COLO829 (cell line): ENCODE measurements at regions not wholly inside any gene's neighbourhood (a gene's known extent, or its start where the extent isn't known, plus 50 kb on each side); places are given as distances from the start of the nearest gene placed in this dataset.
"Not testable (repeated sequence)": the region's sequence is repeated elsewhere in the genome, so short reads cannot be mapped to it uniquely, and the experiment has no call there.

ENCODE experiments used
- DNase-seq: peaks from one replicate; pipeline ENCODE4 v3.0.0; 2012; ENCODE audit warnings: low spot score

- DNase-seq, result not testable (repeated sequence)
These were observed 243.3 kb upstream of the MKLN1 start for GRCh38 chr7:131084336-131084735.

GRCh38 chr7:131087756-131088658 is 239.7 kb upstream of the MKLN1 start:
- DNase-seq, result no peak

DNA sequence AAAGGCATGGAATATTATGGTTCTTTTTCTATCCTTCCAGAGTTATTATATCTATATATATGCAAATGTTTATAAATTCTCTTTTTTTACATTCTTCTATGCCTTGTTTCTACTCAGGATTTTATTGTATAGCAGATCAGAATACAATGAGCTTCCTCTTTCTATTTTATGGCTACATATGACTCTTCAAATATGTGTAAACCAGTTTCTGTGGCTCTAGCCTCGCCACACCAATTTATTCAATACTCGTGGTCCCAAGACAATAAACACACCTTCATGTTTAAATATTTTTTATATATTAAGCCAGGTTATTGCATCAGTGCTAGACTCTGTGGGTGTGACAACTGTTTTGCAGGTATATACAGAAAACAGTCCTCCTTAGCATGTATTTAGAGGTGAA is 237.5 kb upstream of the MKLN1 start:
- no peak for DNase-seq

DNA sequence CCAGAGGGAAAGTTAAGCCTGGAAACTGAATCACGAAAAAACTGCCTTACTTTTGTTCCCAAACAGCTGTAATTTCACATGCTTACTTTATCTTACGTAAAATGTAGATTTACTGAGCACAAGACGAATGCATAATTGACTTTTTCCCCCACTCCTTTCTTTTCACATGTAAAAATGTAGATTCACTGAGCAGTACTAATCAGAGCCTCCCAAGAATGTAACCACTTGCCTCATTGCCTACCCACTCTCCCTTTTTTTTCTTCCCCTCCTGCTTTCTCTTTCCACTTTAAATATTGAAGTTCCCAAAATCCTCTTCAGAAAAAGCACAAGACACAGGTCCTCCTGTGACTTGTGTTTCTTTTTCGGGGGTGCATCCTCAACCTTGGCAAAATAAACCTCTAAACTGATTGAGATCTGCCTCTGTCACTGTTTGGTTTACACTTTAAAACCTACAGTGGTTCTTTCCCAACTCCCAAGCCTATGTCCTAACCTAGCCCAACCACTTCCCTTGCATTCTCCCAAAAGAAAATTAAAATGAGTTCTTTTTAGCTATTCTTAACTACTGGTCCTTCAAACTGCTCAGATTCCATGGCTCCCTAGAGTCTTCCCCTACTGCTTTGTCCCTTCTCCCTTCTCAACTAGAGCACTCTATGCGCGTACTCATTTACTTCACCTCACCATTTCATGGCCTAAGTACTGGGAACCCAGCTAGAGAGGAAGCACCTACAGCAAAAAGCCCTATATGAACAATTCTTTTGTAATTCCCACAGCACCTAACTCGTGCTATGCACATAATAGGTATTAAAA is 236.6 kb upstream of the MKLN1 start:
- no peak for DNase-seq

DNA sequence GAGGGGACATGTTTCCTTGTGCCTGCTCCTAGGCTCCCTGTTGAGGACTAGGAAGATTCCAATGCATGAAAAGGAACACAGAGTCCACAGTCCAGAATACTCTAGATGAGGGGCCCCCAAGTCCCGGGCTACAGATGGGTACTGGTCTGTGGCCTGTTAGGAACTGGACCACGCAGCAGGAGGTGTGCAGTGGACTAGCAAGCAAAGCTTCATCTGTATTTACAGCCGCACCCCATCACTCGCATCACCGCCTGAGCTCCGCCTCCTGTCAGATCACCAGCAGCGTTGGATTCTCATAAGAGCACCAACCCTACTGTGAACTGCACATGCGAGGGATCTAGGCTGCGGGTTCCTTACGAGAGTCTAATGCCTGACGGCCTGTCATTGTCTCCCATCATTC is 233.0 kb upstream of the MKLN1 start:
- DNase-seq, result no peak

DNA sequence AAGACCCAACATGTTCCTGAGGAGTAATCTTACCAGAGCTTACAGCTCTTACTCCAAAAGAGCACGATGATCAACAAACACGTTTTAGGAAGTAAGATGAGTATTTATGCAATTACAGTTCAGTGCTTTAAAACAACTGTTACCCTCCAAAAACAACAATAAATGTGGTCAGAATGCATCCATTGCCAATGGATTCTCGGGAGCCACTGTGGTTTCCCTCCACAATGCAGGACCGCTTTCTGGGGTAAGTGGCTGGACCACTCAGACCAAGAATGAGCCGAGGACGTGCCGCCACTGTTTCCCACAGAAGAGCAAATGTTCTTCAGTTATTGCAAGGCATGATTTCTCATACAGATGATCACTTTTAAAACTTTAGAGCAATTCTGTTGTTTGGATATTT is 232.3 kb upstream of the MKLN1 start:
- DNase-seq, result no peak

DNA sequence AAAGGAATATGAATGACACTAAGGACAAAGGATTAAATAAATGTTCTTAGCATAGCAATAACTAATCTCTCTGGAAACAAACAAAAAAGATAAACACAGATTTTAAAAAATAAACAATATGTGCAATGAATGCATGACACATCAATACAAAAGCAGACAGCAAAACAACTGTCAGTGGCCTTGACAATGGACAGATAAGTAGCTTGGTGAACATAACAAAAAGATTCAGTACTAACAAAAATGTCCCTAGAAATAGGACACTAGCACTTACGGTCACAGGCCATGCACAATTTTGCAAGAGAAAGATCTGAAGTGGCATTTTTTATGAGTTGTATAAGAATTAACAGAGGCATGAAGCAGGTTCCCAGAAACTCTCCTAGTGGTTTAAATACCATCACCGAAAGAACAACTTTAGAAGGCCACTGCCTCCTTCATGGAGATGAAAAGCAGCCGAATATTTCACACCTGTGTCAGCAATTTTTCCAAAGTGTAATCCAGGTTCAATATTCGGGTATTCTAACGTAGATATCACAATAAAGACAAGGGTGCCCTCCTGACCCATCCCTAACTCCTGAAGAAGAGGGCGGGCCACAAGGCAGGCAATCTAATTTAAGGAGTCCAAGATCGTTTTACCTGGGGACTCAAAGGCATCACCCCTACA is 231.3 kb upstream of the MKLN1 start:
- no peak for DNase-seq

DNA sequence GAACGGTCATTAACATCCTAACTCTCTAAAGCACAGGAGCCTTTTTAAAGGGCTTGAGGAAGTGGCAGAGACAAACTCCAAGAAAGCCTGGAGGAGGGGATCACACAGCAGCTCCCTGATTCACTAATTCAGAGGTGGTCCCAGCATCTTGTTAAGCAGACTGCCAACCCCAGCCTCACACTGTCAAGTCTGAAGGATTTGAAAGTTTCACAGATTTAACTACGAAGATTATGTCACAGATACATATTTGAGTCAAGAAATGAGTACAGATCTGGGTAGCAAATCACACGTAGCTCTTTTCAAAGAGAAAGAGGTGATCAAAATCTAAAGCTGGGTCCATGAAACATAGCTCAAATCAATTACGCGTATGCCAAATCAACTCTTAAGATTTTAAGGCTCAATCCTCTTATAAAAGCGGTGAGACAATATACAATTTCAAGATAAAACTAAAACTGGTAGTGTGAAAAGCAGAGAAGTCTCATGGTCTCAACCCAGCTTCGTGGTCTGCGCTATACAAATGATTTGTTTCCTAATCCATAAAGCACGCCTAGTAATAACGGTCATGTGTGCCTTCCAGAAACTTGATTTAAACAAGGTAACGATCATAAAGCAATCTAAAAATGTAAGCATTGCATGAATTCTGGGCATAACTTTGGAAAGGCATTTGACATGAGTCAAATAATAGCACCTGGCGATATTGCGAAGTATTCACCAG is 229.9 kb upstream of the MKLN1 start:
- DNase-seq, result no peak

- DNase-seq, result no peak
These were observed 229.1 kb upstream of the MKLN1 start for GRCh38 chr7:131098527-131098926.

GRCh38 chr7:131100357-131101054 is 227.2 kb upstream of the MKLN1 start:
- DNase-seq, result no peak

DNA sequence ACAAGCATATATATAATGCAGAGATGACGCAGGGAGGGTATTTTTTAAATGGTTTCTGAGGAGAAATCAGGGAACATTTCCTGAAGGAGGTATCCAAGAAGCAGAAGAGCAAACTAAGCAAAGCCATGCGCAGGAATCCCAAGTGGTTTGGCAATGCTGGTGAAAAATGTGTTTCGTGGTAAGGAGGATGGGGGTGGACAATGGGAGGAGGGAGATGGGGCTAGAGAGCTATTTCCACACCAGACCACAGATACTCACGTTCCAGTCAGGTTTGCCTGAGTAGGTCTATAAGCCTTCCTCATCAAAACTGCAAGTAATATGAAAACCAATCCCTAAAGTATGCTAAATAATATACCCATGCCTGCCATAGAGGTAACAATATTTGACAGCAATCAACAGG is 223.7 kb upstream of the MKLN1 start:
- no peak for DNase-seq

GRCh38 chr7:131104596-131105293 is 222.9 kb upstream of the MKLN1 start:
- DNase-seq, result no peak

DNA sequence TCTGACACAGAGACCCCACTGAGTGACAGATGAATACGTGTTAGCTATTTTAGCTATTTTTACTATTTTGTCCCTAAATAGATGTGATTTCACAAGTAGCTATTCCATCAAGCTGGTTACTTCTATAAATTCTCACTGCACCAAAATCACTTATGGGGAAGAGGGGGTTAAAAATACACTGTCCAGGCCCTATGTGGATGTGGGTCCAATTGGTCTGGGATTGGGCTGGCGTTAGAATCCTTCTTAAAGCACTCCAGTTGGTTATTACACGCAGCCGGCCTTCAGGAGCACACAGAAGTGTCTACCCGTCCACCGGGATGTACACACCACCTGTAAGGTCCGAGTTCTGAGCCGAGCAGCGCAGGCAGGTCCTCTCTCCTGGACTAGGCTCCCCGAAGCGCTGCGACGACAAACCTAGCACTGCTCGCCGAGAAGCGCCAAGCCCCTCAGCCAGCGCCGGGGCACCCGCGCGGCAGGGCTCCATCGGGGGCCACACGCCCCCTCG is 222.3 kb upstream of the MKLN1 start:
- no peak for DNase-seq

DNA sequence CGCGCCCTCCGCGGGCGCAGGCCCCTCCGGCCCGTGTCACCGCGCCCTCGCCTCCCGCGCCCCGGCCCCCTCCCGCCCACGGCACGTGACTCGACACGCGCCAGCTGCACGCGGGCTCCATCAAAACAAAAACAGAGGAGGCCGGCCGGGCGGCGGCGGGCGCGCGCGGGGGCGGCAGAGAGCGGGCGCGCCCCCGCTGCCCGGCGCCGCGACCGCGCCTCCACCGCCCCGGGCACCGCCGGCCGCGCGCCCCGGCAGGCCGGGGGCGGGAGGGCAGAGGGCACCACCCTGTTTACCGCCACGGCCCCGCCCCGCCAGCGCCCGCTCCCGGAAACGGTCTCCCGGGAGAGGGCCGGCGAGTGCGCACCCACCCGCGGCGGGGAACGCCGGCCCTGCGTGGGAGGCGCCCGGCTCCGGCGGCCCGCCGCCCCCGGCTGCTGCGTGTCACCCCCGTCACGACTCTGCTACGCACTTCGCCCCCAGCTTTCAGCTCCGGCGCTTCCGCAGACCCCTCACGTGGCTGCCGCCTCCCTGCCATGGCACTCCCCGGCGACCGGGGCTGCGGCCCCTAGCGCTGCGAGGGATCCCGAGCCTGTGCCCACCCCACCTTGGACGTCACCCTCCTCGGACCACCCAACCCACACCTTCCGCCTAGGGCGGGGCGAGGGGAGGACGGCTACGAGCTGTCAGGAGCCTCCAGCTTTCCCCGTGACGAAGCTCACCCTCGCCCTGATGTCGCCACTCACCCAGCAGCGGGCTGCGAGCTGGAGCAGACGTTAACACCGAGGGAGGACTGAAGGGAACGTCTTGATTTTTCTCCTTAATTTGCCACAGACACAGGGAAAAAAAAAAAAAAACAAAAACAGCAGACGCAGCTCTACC is 221.6 kb upstream of the MKLN1 start:
- peak; percentile 89 for DNase-seq

DNA sequence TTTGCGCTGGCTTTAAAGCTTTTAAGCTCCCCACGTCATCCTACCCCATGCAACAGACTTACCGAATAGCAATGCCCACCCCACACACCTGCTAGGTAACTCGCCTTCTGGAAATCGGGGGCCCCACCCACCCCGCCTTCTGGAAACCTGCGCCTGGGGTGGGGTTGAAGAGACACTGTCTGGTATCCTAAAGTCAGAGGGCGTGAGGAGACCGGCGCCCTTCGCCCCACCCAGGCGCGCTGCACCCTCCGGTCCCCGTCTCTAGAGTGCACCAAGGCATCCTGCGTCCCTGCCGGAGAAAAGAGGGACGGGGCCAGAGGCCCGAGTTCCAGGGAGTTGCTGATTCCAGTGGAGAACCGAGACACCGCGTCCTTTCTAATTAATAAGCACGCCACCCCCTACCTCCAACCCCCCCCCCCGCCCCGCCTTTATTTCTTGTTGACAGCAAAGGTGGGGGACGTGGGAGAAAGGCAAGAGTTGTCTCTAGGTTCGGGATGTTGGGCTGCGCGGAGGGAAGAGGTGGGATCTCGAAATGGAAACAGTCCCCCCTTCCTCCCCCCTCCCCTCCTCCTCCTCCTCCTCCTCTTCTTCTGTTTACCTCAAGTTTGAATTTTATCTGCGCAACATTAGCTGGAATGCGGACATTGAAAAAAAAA is 220.9 kb upstream of the MKLN1 start:
- no peak for DNase-seq

- DNase-seq, result peak; percentile 92
These were observed 220.1 kb upstream of the MKLN1 start for GRCh38 chr7:131107337-131108211.

DNA sequence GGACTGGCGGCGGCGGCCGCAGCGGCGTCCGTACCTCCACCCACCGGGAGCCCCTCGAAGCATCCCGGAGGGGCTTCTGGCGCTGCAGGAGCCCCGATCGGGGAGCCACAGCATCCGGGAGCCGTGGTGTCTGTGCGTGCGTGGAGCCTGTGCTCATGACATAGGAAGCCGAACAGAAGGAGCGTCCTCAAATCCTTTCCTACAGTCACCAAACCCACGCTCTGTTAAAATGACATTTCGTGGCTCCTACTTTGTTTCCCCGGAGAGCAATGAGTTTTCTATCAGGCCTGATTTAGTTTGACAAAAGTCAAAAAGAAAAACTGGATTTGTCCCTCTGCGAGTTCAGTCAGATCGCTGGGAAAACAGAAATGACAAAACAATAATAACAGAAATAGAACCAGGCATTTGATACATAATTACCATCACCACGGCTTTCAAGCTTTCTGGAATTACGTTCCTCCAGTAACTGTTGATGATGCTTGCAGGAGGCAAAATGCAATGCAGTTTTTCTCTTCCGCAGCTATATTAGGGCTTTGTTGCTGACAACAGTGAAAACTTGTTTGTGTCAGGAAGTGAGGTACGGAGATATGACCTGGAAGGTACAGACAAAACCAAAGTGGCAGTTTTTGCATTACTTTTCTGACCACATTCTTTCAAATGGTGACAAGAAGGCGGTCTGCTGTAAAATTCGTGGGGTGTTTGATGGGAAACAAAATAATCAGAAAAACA is 219.3 kb upstream of the MKLN1 start:
- DNase-seq, result no peak
